ENCODE measurements at regions not wholly inside any gene's neighbourhood (a gene's known extent, or its start where the extent isn't known, plus 50 kb on each side); places are given as distances from the start of the nearest gene placed in this dataset.
"Not testable (repeated sequence)": the region's sequence is repeated elsewhere in the genome, so short reads cannot be mapped to it uniquely, and the experiment has no call there.

DNA sequence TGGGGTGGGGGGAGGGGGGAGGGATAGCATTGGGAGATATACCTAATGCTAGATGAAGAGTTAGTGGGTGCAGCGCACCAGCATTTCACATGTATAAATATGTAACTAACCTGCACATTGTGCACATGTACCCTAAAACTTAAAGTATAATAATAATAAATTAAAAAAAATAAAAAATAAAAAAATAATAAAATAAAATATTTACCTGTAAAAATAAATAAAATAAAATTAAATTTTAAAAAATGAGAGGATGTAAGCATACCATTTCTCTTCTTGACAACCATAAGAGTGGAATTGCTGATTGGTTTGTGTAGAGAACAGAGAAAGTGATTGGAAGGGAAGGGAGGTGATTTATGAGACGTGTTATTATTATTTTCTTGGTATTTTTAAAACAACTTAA is 609.5 kb upstream of the CYLC2 start:
- TF ChIP-seq, protein P1, sequence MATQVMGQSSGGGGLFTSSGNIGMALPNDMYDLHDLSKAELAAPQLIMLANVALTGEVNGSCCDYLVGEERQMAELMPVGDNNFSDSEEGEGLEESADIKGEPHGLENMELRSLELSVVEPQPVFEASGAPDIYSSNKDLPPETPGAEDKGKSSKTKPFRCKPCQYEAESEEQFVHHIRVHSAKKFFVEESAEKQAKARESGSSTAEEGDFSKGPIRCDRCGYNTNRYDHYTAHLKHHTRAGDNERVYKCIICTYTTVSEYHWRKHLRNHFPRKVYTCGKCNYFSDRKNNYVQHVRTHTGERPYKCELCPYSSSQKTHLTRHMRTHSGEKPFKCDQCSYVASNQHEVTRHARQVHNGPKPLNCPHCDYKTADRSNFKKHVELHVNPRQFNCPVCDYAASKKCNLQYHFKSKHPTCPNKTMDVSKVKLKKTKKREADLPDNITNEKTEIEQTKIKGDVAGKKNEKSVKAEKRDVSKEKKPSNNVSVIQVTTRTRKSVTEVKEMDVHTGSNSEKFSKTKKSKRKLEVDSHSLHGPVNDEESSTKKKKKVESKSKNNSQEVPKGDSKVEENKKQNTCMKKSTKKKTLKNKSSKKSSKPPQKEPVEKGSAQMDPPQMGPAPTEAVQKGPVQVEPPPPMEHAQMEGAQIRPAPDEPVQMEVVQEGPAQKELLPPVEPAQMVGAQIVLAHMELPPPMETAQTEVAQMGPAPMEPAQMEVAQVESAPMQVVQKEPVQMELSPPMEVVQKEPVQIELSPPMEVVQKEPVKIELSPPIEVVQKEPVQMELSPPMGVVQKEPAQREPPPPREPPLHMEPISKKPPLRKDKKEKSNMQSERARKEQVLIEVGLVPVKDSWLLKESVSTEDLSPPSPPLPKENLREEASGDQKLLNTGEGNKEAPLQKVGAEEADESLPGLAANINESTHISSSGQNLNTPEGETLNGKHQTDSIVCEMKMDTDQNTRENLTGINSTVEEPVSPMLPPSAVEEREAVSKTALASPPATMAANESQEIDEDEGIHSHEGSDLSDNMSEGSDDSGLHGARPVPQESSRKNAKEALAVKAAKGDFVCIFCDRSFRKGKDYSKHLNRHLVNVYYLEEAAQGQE (IDR thresholded peaks at IDR 0.05; ENCODE audit: insufficient read depth in 1 of 2, low read depth in 2 of 2, low read length in 1 of 2), result not testable (repeated sequence)
- TF ChIP-seq, protein P2, sequence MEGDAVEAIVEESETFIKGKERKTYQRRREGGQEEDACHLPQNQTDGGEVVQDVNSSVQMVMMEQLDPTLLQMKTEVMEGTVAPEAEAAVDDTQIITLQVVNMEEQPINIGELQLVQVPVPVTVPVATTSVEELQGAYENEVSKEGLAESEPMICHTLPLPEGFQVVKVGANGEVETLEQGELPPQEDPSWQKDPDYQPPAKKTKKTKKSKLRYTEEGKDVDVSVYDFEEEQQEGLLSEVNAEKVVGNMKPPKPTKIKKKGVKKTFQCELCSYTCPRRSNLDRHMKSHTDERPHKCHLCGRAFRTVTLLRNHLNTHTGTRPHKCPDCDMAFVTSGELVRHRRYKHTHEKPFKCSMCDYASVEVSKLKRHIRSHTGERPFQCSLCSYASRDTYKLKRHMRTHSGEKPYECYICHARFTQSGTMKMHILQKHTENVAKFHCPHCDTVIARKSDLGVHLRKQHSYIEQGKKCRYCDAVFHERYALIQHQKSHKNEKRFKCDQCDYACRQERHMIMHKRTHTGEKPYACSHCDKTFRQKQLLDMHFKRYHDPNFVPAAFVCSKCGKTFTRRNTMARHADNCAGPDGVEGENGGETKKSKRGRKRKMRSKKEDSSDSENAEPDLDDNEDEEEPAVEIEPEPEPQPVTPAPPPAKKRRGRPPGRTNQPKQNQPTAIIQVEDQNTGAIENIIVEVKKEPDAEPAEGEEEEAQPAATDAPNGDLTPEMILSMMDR (IDR thresholded peaks at IDR 0.05), result not testable (repeated sequence)
- TF ChIP-seq POLR2AphosphoS5 (IDR thresholded peaks at IDR 0.05; ENCODE audit: low read depth, low read length); SIN3A (IDR thresholded peaks at IDR 0.05; ENCODE audit: borderline replicate concordance, insufficient read depth, low read depth, low read length); TCF7L2 (IDR thresholded peaks at IDR 0.05; ENCODE audit: low read depth, low read length): not testable (repeated sequence)
